ENCODE measurements at regions not wholly inside any gene's neighbourhood (a gene's known extent, or its start where the extent isn't known, plus 50 kb on each side); places are given as distances from the start of the nearest gene placed in this dataset.

- Histone ChIP-seq H3K9me3 (no peaks in the 10 kb centered on the region), H3K4me1 (ENCODE audit: insufficient read depth) (no peaks in the 10 kb centered on the region), H3K27ac (no peak overlapping the region), H3K27me3 (no peaks in the 10 kb centered on the region), H3K4me3 (no peak overlapping the region), H3K36me3 (no peaks in the 10 kb centered on the region)
- DNase-seq, result no peak
- WGBS, 3 donors, result 88 to 95% (median 90%) methylated on average over 1 of the region's 1 CpG
- intact Hi-C loops (cut with DNase I), result no loop called here
- TF ChIP-seq, protein P1, sequence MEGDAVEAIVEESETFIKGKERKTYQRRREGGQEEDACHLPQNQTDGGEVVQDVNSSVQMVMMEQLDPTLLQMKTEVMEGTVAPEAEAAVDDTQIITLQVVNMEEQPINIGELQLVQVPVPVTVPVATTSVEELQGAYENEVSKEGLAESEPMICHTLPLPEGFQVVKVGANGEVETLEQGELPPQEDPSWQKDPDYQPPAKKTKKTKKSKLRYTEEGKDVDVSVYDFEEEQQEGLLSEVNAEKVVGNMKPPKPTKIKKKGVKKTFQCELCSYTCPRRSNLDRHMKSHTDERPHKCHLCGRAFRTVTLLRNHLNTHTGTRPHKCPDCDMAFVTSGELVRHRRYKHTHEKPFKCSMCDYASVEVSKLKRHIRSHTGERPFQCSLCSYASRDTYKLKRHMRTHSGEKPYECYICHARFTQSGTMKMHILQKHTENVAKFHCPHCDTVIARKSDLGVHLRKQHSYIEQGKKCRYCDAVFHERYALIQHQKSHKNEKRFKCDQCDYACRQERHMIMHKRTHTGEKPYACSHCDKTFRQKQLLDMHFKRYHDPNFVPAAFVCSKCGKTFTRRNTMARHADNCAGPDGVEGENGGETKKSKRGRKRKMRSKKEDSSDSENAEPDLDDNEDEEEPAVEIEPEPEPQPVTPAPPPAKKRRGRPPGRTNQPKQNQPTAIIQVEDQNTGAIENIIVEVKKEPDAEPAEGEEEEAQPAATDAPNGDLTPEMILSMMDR (IDR thresholded peaks at IDR 0.05), result no peak
- no peak for TF ChIP-seq EP300 (IDR thresholded peaks at IDR 0.05)
- TF ChIP-seq POLR2A (IDR thresholded peaks at IDR 0.05), result no peak
Observed at GRCh38 chr2:52258038-52258437, 1226.1 kb upstream of the NRXN1 start.

DNA sequence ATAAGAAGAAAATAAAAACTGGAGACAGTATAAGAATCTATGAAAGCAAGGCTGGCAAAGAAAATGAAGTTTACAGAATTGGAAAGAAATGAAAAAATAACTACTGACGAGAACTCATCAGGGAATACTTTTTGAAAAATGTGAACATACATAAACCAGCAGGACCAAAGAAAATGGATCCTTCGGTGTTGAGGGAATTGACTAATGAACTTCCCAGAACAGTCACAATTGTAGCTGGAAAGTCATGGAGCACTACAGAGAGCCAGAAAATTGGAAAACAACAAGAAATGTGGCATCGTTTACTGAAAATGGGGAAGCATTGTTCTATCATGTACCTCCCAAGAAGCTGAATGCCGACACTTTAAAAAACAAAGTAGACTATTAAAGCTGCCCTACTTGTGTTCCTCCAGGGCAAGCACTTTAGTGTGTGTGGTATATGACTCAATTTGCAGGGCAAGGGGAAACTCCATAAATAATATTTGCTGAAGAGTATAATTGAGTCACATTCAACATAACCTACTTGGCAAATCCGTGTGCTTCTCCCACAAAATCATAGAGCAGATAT is 1221.6 kb upstream of the NRXN1 start:
- H3K4me1 ChIP-seq (ENCODE audit: insufficient read depth), result no peaks in the 10 kb centered on the region
- no peak overlapping the region for H3K27ac ChIP-seq
- TF ChIP-seq POLR2A (IDR thresholded peaks at IDR 0.05) (no peak), EP300 (IDR thresholded peaks at IDR 0.05) (no peak)
- TF ChIP-seq, protein P1 (IDR thresholded peaks at IDR 0.05), result no peak
- H3K27me3 ChIP-seq, result no peaks in the 10 kb centered on the region
- WGBS, 3 donors, result 79 to 82% (median 82%) methylated on average over 5 of the region's 5 CpGs
- no peaks in the 10 kb centered on the region for H3K36me3 ChIP-seq
- intact Hi-C loops (cut with DNase I), result no loop called here
- DNase-seq, result no peak
- no peak overlapping the region for H3K4me3 ChIP-seq
- no peaks in the 10 kb centered on the region for H3K9me3 ChIP-seq

GRCh38 chr2:52238782-52239181 is 1206.8 kb upstream of the NRXN1 start:
- H3K36me3 ChIP-seq, result no peaks in the 10 kb centered on the region
- H3K27me3 ChIP-seq, result no peaks in the 10 kb centered on the region
- no peaks in the 10 kb centered on the region for H3K9me3 ChIP-seq
- intact Hi-C loops (cut with DNase I), result no loop called here
- no peaks in the 10 kb centered on the region for H3K4me1 ChIP-seq (ENCODE audit: insufficient read depth)
- TF ChIP-seq POLR2A (IDR thresholded peaks at IDR 0.05), result no peak
- TF ChIP-seq, protein P1 (IDR thresholded peaks at IDR 0.05), result no peak
- TF ChIP-seq EP300 (IDR thresholded peaks at IDR 0.05), result no peak
- no peak overlapping the region for H3K4me3 ChIP-seq
- DNase-seq, result no peak
- no peak overlapping the region for H3K27ac ChIP-seq
- WGBS, 3 donors, result 45 to 73% (median 49%) methylated on average over 1 of the region's 1 CpG

GRCh38 chr2:52222128-52222527 is 1190.2 kb upstream of the NRXN1 start:
- Histone ChIP-seq H3K27ac (no peak overlapping the region), H3K4me3 (no peak overlapping the region), H3K9me3 (no peaks in the 10 kb centered on the region), H3K36me3 (no peaks in the 10 kb centered on the region), H3K4me1 (ENCODE audit: insufficient read depth) (no peaks in the 10 kb centered on the region), H3K27me3 (no peaks in the 10 kb centered on the region)
- no peak for DNase-seq
- 76 to 78% (median 77%) methylated on average over 2 of the region's 2 CpGs for WGBS, 3 donors
- intact Hi-C loops (cut with DNase I), result no loop called here
- TF ChIP-seq EP300 (IDR thresholded peaks at IDR 0.05), result no peak
- TF ChIP-seq, protein P1 (IDR thresholded peaks at IDR 0.05), result no peak
- no peak for TF ChIP-seq POLR2A (IDR thresholded peaks at IDR 0.05)
